ENCODE measurements at regions not wholly inside any gene's neighbourhood (a gene's known extent, or its start where the extent isn't known, plus 50 kb on each side); places are given as distances from the start of the nearest gene placed in this dataset.

DNA sequence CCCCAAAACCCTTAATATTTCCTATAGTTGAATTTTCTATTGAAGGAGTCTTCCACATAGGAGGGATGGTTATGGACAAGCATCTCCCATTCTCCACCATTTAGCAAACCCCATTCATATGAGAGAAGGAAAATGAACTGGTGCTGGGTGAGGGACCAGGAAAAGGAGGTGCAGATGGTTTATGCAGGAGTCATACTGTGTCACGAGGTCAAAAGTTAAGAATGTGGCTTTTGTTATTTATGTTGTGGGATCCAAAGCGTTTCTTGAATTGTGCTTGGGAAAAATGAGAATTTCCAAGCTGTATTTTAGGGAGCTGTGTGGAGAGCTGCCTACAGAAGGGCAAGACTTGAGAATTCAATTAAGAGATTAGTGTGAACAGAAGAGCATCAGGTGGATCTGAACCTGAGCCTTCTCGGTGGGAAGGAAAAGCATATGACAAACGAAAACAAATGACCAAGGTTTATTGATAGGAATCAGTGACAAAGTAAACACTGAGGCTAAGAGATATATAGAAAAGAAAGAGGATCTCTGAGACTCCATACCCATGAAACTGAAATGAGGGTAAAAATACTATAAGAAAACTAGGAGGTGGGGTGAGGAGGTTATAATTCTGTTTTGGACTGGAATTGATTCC is 473.3 kb upstream of the NR2F2 start:
- TF ChIP-seq, protein P1, sequence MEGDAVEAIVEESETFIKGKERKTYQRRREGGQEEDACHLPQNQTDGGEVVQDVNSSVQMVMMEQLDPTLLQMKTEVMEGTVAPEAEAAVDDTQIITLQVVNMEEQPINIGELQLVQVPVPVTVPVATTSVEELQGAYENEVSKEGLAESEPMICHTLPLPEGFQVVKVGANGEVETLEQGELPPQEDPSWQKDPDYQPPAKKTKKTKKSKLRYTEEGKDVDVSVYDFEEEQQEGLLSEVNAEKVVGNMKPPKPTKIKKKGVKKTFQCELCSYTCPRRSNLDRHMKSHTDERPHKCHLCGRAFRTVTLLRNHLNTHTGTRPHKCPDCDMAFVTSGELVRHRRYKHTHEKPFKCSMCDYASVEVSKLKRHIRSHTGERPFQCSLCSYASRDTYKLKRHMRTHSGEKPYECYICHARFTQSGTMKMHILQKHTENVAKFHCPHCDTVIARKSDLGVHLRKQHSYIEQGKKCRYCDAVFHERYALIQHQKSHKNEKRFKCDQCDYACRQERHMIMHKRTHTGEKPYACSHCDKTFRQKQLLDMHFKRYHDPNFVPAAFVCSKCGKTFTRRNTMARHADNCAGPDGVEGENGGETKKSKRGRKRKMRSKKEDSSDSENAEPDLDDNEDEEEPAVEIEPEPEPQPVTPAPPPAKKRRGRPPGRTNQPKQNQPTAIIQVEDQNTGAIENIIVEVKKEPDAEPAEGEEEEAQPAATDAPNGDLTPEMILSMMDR (IDR thresholded peaks at IDR 0.05) = no peak
- TF ChIP-seq POLR2A (IDR thresholded peaks at IDR 0.05) = no peak
